ENCODE measurements at regions not wholly inside any gene's neighbourhood (a gene's known extent, or its start where the extent isn't known, plus 50 kb on each side); places are given as distances from the start of the nearest gene placed in this dataset.

DNA sequence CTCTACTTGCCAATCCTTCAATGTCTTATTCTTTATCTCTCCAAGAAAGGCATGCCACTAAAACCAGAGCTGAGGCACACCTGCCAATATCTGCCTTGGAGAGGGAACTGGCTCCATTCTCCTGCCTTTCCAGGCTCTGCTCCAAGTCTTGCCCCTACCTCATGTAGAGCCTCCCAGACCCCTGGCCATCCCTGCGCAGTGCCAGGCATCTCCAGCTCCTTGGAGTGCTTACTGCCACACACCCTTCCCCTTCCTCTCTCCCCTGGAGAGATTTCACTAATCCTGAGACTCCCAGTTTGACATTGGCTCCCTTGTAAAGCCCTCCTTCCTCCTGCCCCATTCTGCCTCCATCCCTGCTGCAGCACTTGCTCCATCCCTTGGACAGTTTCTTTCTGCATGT lies 255.2 kb upstream of the ZMIZ1 start:
- no peak for FAIRE-seq
- DNase-seq (ENCODE audit: insufficient read length, low spot score): no peak
- TF ChIP-seq, protein P1, sequence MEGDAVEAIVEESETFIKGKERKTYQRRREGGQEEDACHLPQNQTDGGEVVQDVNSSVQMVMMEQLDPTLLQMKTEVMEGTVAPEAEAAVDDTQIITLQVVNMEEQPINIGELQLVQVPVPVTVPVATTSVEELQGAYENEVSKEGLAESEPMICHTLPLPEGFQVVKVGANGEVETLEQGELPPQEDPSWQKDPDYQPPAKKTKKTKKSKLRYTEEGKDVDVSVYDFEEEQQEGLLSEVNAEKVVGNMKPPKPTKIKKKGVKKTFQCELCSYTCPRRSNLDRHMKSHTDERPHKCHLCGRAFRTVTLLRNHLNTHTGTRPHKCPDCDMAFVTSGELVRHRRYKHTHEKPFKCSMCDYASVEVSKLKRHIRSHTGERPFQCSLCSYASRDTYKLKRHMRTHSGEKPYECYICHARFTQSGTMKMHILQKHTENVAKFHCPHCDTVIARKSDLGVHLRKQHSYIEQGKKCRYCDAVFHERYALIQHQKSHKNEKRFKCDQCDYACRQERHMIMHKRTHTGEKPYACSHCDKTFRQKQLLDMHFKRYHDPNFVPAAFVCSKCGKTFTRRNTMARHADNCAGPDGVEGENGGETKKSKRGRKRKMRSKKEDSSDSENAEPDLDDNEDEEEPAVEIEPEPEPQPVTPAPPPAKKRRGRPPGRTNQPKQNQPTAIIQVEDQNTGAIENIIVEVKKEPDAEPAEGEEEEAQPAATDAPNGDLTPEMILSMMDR (IDR thresholded peaks at IDR 0.05; ENCODE audit: insufficient read depth, missing control alignments): no peak

GRCh38 chr10:78813998-78814399 lies 254.8 kb upstream of the ZMIZ1 start:
- FAIRE-seq: no peak
- DNase-seq (ENCODE audit: insufficient read length, low spot score): no peak
- TF ChIP-seq, protein P1 (IDR thresholded peaks at IDR 0.05; ENCODE audit: insufficient read depth, missing control alignments): no peak

DNA sequence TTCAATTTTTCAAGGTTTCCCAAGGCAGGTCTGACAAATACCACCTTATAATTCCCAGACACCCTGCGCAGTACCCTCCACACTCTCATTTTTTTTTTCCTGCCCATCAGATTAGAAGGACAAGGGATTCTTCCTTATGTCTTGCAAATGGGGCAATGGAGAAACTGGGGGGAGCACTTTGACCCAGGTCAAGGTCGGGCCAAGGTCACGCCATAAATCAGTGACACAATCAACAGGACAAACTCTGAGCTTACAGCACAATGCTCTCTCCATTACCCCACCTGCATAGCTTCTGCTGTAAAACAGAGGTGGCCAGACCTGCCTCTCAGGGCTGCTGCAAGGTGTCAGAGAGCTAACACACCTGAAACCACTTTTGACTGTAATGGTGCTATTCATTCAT lies 254.4 kb upstream of the ZMIZ1 start:
- TF ChIP-seq, protein P1 (IDR thresholded peaks at IDR 0.05; ENCODE audit: insufficient read depth, missing control alignments): no peak
- DNase-seq (ENCODE audit: insufficient read length, low spot score): no peak
- FAIRE-seq: no peak

GRCh38 chr10:78815702-78816334 lies 252.9 kb upstream of the ZMIZ1 start:
- FAIRE-seq (no peak), DNase-seq (ENCODE audit: insufficient read length, low spot score) (no peak)
- TF ChIP-seq, protein P1 (IDR thresholded peaks at IDR 0.05; ENCODE audit: insufficient read depth, missing control alignments): no peak

DNA sequence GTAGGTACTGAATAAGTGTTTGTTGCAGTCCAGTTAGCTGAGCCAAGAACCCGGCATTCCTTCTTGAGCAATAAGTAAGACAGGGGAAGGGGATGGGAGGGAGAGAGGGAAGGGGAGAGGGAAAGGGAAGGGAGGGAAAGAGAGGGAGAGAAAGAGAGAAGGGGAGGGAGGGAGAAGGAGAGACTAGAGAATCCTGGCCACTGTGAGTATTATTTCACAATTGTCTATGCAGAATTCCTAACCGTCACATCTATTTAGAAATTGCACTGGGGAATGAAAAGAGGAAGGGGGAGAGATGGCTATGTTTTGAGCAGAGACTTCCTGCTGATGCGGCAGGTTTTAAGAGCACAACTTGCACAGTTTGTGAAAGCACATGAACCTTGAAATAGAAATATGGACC lies 251.4 kb upstream of the ZMIZ1 start:
- no peak for DNase-seq (ENCODE audit: insufficient read length, low spot score)
- TF ChIP-seq, protein P1 (IDR thresholded peaks at IDR 0.05; ENCODE audit: insufficient read depth, missing control alignments): no peak
- FAIRE-seq: no peak

- DNase-seq (ENCODE audit: insufficient read length, low spot score) (no peak), FAIRE-seq (no peak)
- TF ChIP-seq, protein P1 (IDR thresholded peaks at IDR 0.05; ENCODE audit: insufficient read depth, missing control alignments): no peak
Measured at GRCh38 chr10:78817804-78818203, 251.0 kb upstream of the ZMIZ1 start.

DNA sequence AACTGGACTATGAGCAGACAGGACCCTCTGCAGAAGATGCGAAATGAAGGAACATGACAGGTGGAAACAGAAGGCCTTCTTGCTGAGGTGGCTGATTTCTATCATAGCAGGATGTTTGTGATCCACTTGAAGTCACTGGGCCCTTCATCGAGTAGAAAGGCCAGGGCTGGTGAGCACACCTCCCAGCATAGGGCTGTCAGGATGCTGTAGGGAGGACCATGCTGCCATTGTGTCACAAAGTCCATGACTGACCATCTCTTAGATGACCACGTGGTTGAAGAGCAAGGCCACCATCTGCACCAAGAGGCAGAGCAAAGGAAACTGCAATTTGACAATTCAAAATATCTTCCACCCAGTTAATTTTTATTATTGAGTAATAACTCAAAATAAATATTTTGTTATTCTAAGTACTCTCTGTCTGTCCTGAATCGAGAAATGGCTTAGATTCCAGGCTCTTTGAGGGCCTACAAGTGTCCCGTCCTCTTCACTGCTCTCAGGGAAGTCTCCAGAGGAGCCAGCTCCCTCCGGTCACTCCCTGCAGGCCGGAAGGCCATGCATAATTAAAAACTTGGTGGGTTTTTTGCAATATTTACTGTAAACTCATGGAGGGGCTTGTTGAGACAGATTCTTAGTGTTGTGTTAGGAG lies 249.3 kb upstream of the ZMIZ1 start:
- FAIRE-seq (no peak), DNase-seq (ENCODE audit: insufficient read length, low spot score) (no peak)
- TF ChIP-seq, protein P1 (IDR thresholded peaks at IDR 0.05; ENCODE audit: insufficient read depth, missing control alignments): no peak

Measured in D721Med (cell line).